ENCODE measurements at regions not wholly inside any gene's neighbourhood (a gene's known extent, or its start where the extent isn't known, plus 50 kb on each side); places are given as distances from the start of the nearest gene placed in this dataset.

DNA sequence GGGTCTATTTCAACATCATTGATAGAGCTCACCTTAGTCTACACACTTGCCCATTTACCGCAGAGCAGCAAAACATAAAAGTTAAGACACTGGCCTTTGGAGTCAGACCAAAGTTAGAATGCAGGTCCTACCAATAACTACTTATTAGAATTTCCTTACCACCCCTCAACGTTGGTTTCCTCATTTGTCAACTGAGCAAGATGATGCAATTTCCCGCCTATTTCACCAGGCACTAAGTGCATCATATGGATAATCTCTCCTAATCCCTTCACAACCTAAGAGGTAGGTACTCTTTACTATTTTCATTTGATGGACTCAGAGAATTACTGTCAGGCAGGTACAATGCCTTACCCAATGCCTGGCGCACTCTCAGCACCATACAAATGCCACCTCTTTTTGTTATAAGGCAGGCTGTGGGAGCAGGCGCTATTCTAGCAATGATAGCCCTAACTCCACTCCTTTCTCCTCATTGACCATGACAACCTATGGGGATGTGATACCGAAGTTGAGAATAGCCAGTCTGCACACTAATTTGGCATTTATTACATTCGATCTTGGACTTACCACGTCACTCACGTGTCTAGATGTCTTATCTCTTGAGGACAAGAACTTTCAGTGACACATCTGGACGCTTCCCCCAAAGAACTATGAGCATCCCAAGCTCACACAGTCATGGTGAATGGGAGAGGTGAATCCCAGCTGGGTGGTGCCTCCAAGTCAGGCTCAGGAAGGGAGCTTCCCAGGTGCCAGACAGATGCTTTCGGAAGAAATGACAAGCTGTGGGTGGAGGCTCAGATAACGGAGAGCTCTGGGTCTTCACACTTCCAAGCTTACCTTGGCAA, 128.1 kb upstream of the STMND1 start:
- H3K36me3 ChIP-seq = no peaks in the 10 kb centered on the region
- no peaks in the 10 kb centered on the region for H3K27me3 ChIP-seq
- no peak for TF ChIP-seq Cebpa-rat (IDR thresholded peaks at IDR 0.05)
- H3K4me2 ChIP-seq = peak overlapping the region in 6 of 11 experiments; percentile 5 to 24 (median 10); a peak in 3 of 22 replicates
- H3K9me3 ChIP-seq (replicated peaks in 1 of 11) = no peaks in the 10 kb centered on the region; a peak in 1 of 22 replicates
- no peak overlapping the region for H3K9ac ChIP-seq
- no peak overlapping the region for H3K27ac ChIP-seq
- peaks cover 0 to 10% (median 0%) of the 10 kb centered on the region in 10 experiments; a peak in 4 of 20 replicates for H3K4me1 ChIP-seq
- H4K20me1 ChIP-seq = no peaks in the 10 kb centered on the region
- H3K4me3 ChIP-seq = no peak overlapping the region

DNA sequence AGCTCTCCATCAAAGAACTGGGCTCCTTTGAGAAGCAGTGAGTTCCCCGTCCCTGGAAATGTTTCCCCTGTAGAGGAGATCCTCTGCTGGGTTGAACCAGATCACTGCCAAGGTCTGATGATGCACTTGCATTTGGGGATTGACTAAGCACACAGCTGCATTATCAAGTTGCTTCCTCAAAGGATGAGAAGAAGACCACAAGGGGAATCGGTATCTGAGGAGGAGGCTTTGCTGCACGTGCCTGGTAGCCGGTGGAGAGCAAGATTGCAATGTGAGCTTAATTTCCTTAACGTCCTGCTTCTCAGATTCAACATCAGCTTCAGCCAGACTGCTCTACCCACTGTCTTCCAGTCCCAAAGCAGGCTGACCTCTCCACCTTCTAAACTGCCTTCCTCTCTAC, 128.8 kb upstream of the STMND1 start:
- H4K20me1 ChIP-seq = no peaks in the 10 kb centered on the region
- no peak overlapping the region for H3K27ac ChIP-seq
- peak overlapping the region in 6 of 11 experiments; percentile 5 to 24 (median 10); a peak in 5 of 22 replicates for H3K4me2 ChIP-seq
- no peaks in the 10 kb centered on the region for H3K36me3 ChIP-seq
- TF ChIP-seq Cebpa-rat (IDR thresholded peaks at IDR 0.05) = no peak
- H3K4me1 ChIP-seq = peaks cover 0 to 10% (median 0%) of the 10 kb centered on the region in 10 experiments; a peak in 4 of 20 replicates
- no peak overlapping the region for H3K9ac ChIP-seq
- no peaks in the 10 kb centered on the region for H3K27me3 ChIP-seq
- H3K4me3 ChIP-seq = no peak overlapping the region
- no peaks in the 10 kb centered on the region; a peak in 1 of 22 replicates for H3K9me3 ChIP-seq (replicated peaks in 1 of 11)

DNA sequence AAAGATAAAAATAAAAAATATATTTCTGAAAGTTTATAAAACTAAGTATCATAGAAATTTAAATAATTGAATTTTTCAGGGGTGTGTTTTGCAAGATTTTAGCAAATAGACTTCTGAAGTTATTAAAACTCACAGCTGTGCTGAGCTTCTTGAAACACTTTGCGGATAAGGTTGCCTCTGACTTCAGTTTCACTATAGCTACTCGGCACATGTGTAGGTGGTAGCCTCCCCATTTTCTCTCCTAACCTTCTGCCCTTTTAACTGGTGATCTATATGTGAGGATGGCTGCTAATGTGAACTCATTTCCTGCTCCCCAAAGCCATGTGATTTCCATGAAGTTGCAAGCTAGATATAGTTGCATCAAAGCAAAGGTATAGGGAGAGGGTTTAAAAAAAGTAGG, 129.3 kb upstream of the STMND1 start:
- no peaks in the 10 kb centered on the region for H3K36me3 ChIP-seq
- peak overlapping the region in 4 of 11 experiments; percentile 5 to 24 (median 14); a peak in 3 of 22 replicates for H3K4me2 ChIP-seq
- H3K4me1 ChIP-seq = peaks cover 0 to 10% (median 0%) of the 10 kb centered on the region in 10 experiments; a peak in 4 of 20 replicates
- H3K27me3 ChIP-seq = no peaks in the 10 kb centered on the region
- no peak overlapping the region for H3K9ac ChIP-seq
- no peaks in the 10 kb centered on the region for H4K20me1 ChIP-seq
- H3K9me3 ChIP-seq (replicated peaks in 1 of 11) = no peaks in the 10 kb centered on the region; a peak in 1 of 22 replicates
- TF ChIP-seq Cebpa-rat (IDR thresholded peaks at IDR 0.05) = no peak
- H3K27ac ChIP-seq = no peak overlapping the region
- H3K4me3 ChIP-seq = no peak overlapping the region

DNA sequence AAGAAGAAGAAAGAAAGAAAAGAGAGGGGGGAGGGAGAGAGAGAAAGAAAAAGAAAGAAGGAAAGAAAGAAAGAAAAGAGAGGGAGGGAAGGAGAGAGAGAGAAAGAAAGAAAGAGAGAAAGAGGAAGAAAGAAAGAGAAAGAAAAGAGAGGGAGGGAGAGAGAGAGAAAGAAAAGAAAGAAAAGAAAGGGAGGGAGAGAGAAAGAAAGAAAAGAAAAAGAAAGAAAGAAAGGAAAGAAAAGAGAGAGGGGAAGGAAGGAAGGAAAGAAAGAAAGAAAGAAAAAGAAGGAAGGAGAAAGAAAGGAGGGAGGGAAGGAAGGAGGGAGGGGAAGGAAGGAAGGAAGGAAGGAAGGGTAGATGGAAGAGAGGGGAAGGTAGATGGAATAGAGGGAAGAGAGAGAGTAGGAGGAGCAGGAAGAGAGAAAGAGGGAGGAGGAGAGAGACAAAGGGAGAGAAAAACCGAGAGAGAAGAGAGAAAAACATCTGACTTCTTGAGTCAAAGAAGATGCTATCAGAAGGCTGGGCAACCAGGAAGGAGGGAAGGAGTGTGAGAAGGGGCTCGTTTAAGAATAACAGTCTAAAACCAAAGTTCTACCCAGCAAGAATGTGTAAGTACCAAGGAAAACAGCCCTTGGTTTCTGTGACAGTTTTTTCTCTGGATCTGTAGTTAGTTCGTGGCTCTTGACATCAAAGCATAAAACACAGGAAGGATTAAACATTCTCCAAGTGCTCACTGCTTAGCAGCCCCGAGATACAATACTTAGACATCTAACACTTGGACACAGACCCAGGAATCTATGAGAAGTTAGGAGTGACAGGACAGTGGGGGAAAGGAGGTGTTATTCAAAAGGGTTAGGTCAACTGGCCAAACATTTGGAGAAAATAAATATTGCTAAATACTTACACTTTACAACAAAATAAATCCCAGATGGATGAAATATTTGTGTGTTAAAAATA, 131.9 kb upstream of the STMND1 start:
- H3K9ac ChIP-seq = no peak overlapping the region
- no peak overlapping the region for H3K4me2 ChIP-seq
- H3K9me3 ChIP-seq (replicated peaks in 1 of 11) = no peaks in the 10 kb centered on the region; a peak in 1 of 22 replicates
- H4K20me1 ChIP-seq = no peaks in the 10 kb centered on the region
- peaks cover 0 to 10% (median 0%) of the 10 kb centered on the region in 10 experiments; a peak in 4 of 20 replicates for H3K4me1 ChIP-seq
- no peaks in the 10 kb centered on the region for H3K36me3 ChIP-seq
- no peak overlapping the region for H3K27ac ChIP-seq
- no peak for TF ChIP-seq Cebpa-rat (IDR thresholded peaks at IDR 0.05)
- no peaks in the 10 kb centered on the region for H3K27me3 ChIP-seq
- H3K4me3 ChIP-seq = no peak overlapping the region

DNA sequence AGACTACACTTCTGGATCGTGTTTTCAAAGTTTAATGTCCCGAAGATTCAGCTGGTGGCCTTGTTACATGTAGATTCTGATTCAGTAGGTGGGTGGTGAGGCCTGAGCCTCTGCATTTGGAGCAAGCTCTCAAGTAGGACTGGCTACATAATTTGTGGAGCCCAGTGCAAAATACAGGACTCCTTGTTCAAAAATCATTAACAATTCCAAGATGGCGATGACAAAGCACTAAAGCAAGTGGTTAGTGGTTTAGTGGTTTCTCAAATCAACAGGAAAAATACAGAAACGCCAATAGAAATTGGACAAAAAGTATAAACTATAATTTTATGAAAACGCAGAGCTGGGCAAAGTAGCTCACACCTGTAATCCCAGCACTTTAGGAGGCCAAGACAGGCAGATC, 133.7 kb upstream of the STMND1 start:
- Histone ChIP-seq H3K27me3 (no peaks in the 10 kb centered on the region), H3K4me3 (no peak overlapping the region), H3K36me3 (no peaks in the 10 kb centered on the region), H3K4me1 (peaks cover 0 to 6% (median 0%) of the 10 kb centered on the region in 10 experiments; a peak in 4 of 20 replicates), H3K27ac (no peak overlapping the region), H3K4me2 (no peak overlapping the region), H4K20me1 (no peaks in the 10 kb centered on the region), H3K9ac (no peak overlapping the region), H3K9me3 (replicated peaks in 1 of 11) (no peaks in the 10 kb centered on the region; a peak in 1 of 22 replicates)
- no peak for TF ChIP-seq Cebpa-rat (IDR thresholded peaks at IDR 0.05)

DNA sequence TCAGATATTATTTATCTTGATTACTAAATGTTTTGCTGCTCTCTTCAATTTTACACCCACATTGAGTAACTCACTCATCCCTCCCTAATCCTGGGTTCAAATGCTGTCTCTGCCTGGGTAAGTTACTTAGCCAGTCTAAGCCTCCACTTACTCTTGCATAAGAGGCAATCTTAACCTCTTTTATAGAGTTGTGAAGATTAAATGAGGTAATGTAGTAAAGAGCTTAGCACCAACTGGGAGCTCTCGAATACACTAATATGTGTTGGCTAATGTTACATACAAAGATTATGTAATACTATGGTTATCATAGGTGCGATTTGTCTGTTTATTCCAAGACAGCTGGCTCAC, 134.4 kb upstream of the STMND1 start:
- no peaks in the 10 kb centered on the region for H4K20me1 ChIP-seq
- TF ChIP-seq Cebpa-rat (IDR thresholded peaks at IDR 0.05) = peak in 1 of 11 experiments; percentile 3; a peak in 1 of 22 replicates
- H3K4me1 ChIP-seq = no peaks in the 10 kb centered on the region; a peak in 1 of 20 replicates
- H3K9ac ChIP-seq = no peak overlapping the region
- no peaks in the 10 kb centered on the region for H3K9me3 ChIP-seq (replicated peaks in 1 of 11)
- no peaks in the 10 kb centered on the region for H3K36me3 ChIP-seq
- no peak overlapping the region for H3K27ac ChIP-seq
- H3K4me3 ChIP-seq = no peak overlapping the region
- H3K4me2 ChIP-seq = no peak overlapping the region
- no peaks in the 10 kb centered on the region for H3K27me3 ChIP-seq

DNA sequence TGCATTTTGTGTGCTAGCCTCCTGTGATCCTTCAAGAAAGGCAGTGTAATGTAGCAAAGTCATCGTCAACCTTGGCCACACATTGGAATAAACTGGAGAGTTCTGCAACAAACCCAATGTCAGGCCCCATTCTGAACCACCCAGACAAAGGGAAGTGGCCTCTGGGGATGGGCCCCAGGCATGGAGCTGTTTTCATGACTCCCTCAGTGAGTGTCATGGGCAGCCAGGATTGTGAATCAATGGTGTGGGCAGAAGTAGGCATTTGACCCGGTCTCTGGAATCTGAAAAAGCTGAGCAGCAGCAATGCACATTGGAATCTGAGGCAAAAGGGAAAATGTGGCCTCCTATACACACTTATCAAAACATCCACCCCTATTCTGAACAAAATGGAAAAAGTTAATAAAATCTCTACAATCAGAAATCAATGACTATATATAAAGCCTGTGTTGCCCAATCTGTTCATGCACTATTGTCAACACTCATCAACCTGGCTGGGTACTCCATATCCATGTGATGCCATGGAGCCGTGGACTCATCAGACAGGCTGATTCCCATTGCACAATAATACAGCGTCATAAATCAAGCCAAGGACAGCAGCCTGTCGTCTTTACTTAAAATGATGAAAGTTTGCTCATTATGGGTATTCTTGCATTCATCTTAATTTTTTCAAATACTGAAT, 134.9 kb upstream of the STMND1 start:
- Histone ChIP-seq H3K4me2 (no peak overlapping the region), H3K27ac (no peak overlapping the region), H3K27me3 (no peaks in the 10 kb centered on the region), H3K36me3 (no peaks in the 10 kb centered on the region), H3K4me3 (no peak overlapping the region), H3K9ac (no peak overlapping the region), H4K20me1 (no peaks in the 10 kb centered on the region), H3K4me1 (no peaks in the 10 kb centered on the region), H3K9me3 (replicated peaks in 1 of 11) (no peaks in the 10 kb centered on the region)
- TF ChIP-seq Cebpa-rat (IDR thresholded peaks at IDR 0.05) = peak in 1 of 11 experiments; percentile 30; a peak in 2 of 22 replicates

DNA sequence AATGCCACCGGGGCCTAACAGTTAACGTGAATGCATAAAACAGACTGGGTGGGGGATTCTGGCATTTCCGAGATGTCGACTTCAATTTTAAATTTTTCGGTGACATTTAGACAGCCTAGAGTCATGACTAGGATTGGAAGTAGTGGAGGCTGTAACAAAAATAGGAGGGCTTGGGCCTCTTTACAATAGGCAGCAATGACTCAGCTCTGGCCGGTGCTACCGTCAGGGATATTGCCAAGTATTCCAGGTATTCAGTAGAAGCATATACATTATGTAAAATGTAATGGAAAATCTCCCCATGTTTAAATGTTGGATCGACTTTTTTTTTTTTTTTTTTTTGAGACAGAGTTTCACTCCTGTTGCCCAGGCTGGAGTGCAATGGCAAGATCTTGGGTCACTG, 136.2 kb upstream of the STMND1 start:
- H3K27me3 ChIP-seq = no peaks in the 10 kb centered on the region

More for the DNA sequence above, 136.2 kb upstream of the STMND1 start:
- TF ChIP-seq Cebpa-rat (IDR thresholded peaks at IDR 0.05) = no peak
- Histone ChIP-seq H3K4me2 (no peak overlapping the region), H3K36me3 (no peaks in the 10 kb centered on the region), H3K4me3 (no peak overlapping the region), H3K9me3 (replicated peaks in 1 of 11) (no peaks in the 10 kb centered on the region), H4K20me1 (no peaks in the 10 kb centered on the region), H3K27ac (no peak overlapping the region), H3K9ac (no peak overlapping the region), H3K4me1 (no peaks in the 10 kb centered on the region)

All from BLaER1 treated with 17β-estradiol and CSF1 and Interleukin-3, amounts not matched to agents 10 nM and 100 nM (cell line).